Transverse colon (tissue), 4 donors: ENCODE measurements at regions not wholly inside any gene's neighbourhood (a gene's known extent, or its start where the extent isn't known, plus 50 kb on each side); places are given as distances from the start of the nearest gene placed in this dataset.

Source experiments
- DNase-seq: peaks from one replicate; pipeline ENCODE4 v3.0.0-alpha.2; 2019
- H3K27ac ChIP-seq, 4 donors: fragments of 200-600 bp; sonication (generic); 2 replicates each; pipeline ENCODE4 v1.5.1; 2016 to 2018; ENCODE audit warnings: inconsistent platforms in 4 of 4
- H3K27me3 ChIP-seq: fragments of 200-600 bp; sonication (generic); 2 replicates; pipeline ENCODE4 v1.5.1; 2017; ENCODE audit warnings: inconsistent platforms
- H3K36me3 ChIP-seq, 4 donors: fragments of 200-600 bp; sonication (generic); 2 replicates each; pipeline ENCODE4 v1.5.1; 2017 to 2019; ENCODE audit warnings: inconsistent platforms in 4 of 4
- H3K4me1 ChIP-seq, 4 donors: fragments of 200-600 bp; sonication (generic); 2 replicates each; pipeline ENCODE4 v1.5.1; 2017 to 2020; ENCODE audit warnings: inconsistent platforms in 4 of 4
- H3K4me3 ChIP-seq, 4 donors: fragments of 200-600 bp; sonication (generic); 1 replicate in 1 of 4; 2 replicates in 3 of 4; pipeline versions ENCODE4 v1.5.1 to v1.6.1; 2017 to 2019; ENCODE audit warnings: inconsistent platforms in 4 of 4
- H3K9me3 ChIP-seq, 2 donors: fragments of 200-600 bp; sonication (generic); 2 replicates each; pipeline ENCODE4 v1.5.1; 2017 to 2019; ENCODE audit warnings: inconsistent platforms in 2 of 2
- EP300 ChIP-seq: sonication (generic); formaldehyde crosslinking; IDR thresholded peaks from one replicate; pipeline ENCODE4 v1.6.1; 2017; ENCODE audit warnings: antibody characterized with exemption, low read depth
- POLR2A ChIP-seq: fragments of 450-650 bp; IDR thresholded peaks from one replicate; pipeline ENCODE4 v1.6.1; 2016; ENCODE audit warnings: antibody characterized with exemption, mild to moderate bottlenecking, moderate library complexity
- POLR2AphosphoS5 ChIP-seq, 3 donors: sonication (generic); formaldehyde crosslinking; IDR thresholded peaks; one replicate each; pipeline ENCODE4 v1.6.1; 2016; ENCODE audit warnings: antibody characterized with exemption in 3 of 3
- WGBS, 2 donors: methylation state at CpG; one replicate each; pipeline ENCODE4 v1.1.5; 2018; ENCODE audit warnings: low coverage in 1 of 2; 5-methylcytosine and 5-hydroxymethylcytosine counted together
- in situ Hi-C, 4 donors: fragments of 200-750 bp; cut with MboI; loops; one replicate each; pipeline versions ENCODE4 v1.15.0 to v1.15.1; 2017; ENCODE audit warnings: low sequenced_read_pairs in 3 of 4, low pct_ligation_motif_present in 1 of 4, low pct_unique_long_range_greater_than_20kb in 1 of 4
- intact Hi-C: fragments of 100-400 bp; cut with DNase I; formaldehyde crosslinking; loops from one replicate; pipeline ENCODE4 v1.15.1; 2023; ENCODE audit warnings: low total_unique reads
- TF ChIP-seq, protein P1 (sequence below), 5 experiments: fragments of 200-600 bp in 3 of 5; fragments of 450-650 bp in 2 of 5; sonication (generic) in 3 of 5; IDR thresholded peaks; 1 replicate in 2 of 5; 2 replicates in 3 of 5; pipeline ENCODE4 v1.5.1; 2016 to 2017; ENCODE audit warnings: antibody characterized with exemption in 5 of 5, inconsistent platforms in 3 of 5, mild to moderate bottlenecking in 2 of 5, moderate library complexity in 1 of 5

DNA sequence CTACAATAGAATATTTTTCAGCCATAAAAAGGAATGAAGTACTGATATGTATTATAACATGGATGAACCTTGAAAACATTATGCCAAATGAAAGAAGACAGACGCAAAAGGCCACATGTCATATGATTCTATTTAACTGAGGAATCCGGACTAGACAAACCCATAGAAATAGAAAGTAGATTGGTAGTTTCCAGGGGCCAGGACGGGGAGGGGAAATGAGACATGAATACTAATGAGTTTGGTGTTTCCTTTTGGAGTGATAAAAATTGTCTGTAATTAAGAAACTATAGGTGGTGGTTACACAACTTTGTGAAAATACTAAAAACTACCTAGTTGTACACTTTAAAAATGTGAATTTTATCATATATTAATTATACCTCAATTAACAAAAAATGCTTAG is 247.6 kb downstream of the BCAT1 start:
- DNase-seq: no peak
- in situ Hi-C loops (no loop called here), intact Hi-C loops (no loop called here)
- Histone ChIP-seq H3K4me1 (no peaks in the 10 kb centered on the region), H3K4me3 (no peak overlapping the region), H3K9me3 (no peaks in the 10 kb centered on the region), H3K27ac (no peak overlapping the region), H3K27me3 (no peaks in the 10 kb centered on the region), H3K36me3 (no peaks in the 10 kb centered on the region)
- TF ChIP-seq POLR2A: no peak
- no peak for TF ChIP-seq EP300
- TF ChIP-seq POLR2AphosphoS5 (IDR thresholded peaks at IDR 0.05): no peak
- TF ChIP-seq, protein P1, sequence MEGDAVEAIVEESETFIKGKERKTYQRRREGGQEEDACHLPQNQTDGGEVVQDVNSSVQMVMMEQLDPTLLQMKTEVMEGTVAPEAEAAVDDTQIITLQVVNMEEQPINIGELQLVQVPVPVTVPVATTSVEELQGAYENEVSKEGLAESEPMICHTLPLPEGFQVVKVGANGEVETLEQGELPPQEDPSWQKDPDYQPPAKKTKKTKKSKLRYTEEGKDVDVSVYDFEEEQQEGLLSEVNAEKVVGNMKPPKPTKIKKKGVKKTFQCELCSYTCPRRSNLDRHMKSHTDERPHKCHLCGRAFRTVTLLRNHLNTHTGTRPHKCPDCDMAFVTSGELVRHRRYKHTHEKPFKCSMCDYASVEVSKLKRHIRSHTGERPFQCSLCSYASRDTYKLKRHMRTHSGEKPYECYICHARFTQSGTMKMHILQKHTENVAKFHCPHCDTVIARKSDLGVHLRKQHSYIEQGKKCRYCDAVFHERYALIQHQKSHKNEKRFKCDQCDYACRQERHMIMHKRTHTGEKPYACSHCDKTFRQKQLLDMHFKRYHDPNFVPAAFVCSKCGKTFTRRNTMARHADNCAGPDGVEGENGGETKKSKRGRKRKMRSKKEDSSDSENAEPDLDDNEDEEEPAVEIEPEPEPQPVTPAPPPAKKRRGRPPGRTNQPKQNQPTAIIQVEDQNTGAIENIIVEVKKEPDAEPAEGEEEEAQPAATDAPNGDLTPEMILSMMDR (IDR thresholded peaks at IDR 0.05): no peak
- 68 to 78% methylated on average over 3 of the region's 3 CpGs for WGBS, 2 donors

DNA sequence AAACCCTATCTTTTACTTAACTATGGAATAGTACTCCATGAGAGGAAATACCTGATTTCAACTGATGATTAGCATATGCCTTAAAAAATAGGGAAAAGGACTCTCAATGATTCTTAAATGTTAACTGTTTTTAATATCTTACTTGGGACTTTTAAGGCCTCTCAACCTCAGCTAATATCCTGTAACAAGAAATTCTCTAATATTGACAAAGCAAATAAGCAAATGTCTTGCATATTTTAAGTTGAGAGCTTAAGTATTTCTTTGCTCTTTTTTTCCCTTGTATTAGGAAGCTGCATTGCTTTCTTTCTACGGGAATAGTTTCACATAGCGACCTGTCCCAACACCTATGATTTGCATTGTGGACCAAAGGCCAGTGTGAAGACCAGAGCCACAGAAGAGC is 249.9 kb downstream of the BCAT1 start:
- TF ChIP-seq EP300: no peak
- no peak for TF ChIP-seq POLR2AphosphoS5 (IDR thresholded peaks at IDR 0.05)
- TF ChIP-seq, protein P1 (IDR thresholded peaks at IDR 0.05): no peak
- no peak for TF ChIP-seq POLR2A
- no peak for DNase-seq
- Histone ChIP-seq H3K4me1 (no peaks in the 10 kb centered on the region), H3K9me3 (no peaks in the 10 kb centered on the region), H3K4me3 (no peak overlapping the region), H3K36me3 (no peaks in the 10 kb centered on the region), H3K27ac (no peak overlapping the region), H3K27me3 (no peaks in the 10 kb centered on the region)
- intact Hi-C loops: no loop called here
- in situ Hi-C loops: no loop called here
- 88 to 89% methylated on average over 2 of the region's 2 CpGs for WGBS, 2 donors

DNA sequence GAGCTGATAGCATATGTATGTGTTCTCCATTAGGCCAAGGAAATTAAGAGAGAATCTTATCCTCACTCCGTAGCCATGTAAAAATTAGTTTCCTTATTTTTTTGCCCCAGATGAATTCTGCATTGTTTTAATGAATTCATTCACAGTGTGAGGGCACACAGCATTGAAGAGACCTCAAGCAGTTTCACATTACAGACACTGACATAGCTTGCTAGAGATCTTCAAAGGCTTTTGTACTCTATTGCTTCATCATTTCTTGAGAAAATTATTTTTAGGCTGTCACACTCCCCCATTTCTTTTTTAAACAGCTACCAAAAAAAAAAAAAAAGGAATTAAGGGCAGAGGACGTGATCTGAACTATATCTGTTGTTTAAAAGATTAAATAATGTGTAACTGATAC is 251.1 kb downstream of the BCAT1 start:
- in situ Hi-C loops (no loop called here), intact Hi-C loops (no loop called here)
- Histone ChIP-seq H3K36me3 (no peaks in the 10 kb centered on the region), H3K4me3 (no peak overlapping the region), H3K9me3 (no peaks in the 10 kb centered on the region), H3K27me3 (no peaks in the 10 kb centered on the region), H3K4me1 (no peaks in the 10 kb centered on the region), H3K27ac (no peak overlapping the region)
- 67 to 68% methylated on average over 2 of the region's 2 CpGs for WGBS, 2 donors
- DNase-seq: no peak
- TF ChIP-seq POLR2A: no peak
- TF ChIP-seq EP300: no peak
- TF ChIP-seq POLR2AphosphoS5 (IDR thresholded peaks at IDR 0.05): no peak
- TF ChIP-seq, protein P1 (IDR thresholded peaks at IDR 0.05): no peak

DNA sequence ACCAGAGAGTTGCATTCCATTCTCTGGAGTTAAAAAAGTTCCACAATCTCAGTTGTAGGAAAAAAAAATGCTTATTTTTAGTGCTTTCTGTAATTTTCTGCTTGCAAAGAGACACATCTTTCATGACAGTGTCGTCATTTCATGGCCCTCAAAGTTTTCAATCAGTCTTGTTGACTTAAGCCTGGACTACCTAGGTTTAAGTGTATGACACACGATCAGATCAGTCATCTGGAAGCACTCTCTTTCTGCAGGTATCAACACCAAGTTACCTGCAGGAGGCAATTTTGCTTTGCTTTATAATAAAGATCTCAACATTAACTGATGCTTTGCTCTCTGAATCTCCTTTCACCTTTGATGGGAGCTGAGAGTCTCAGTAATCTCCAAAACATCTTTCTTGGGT is 251.6 kb downstream of the BCAT1 start:
- Histone ChIP-seq H3K4me1 (no peaks in the 10 kb centered on the region), H3K36me3 (no peaks in the 10 kb centered on the region), H3K27me3 (no peaks in the 10 kb centered on the region), H3K9me3 (no peaks in the 10 kb centered on the region), H3K4me3 (no peak overlapping the region), H3K27ac (no peak overlapping the region)
- TF ChIP-seq, protein P1 (IDR thresholded peaks at IDR 0.05): no peak
- TF ChIP-seq EP300 (no peak), POLR2AphosphoS5 (IDR thresholded peaks at IDR 0.05) (no peak), POLR2A (no peak)
- in situ Hi-C loops: no loop called here
- no peak for DNase-seq
- WGBS, 2 donors: 67 to 68% methylated on average over 2 of the region's 2 CpGs
- intact Hi-C loops: no loop called here
